GM18505 (cell line): ENCODE measurements at regions not wholly inside any gene's neighbourhood (a gene's known extent, or its start where the extent isn't known, plus 50 kb on each side); places are given as distances from the start of the nearest gene placed in this dataset.

Experiments
- ATAC-seq: cut with Tn5 transposase; IDR thresholded peaks from one replicate; pipeline ENCODE4 v1.9.1; 2021; ENCODE audit not compliant: unreplicated experiment
- POLR2A ChIP-seq: IDR thresholded peaks from 4 replicates; pipeline ENCODE4 v1.6.1; 2011; ENCODE audit warnings: borderline replicate concordance; ENCODE audit not compliant: insufficient read depth, insufficient read length; ENCODE audit errors: extremely low read depth

DNA sequence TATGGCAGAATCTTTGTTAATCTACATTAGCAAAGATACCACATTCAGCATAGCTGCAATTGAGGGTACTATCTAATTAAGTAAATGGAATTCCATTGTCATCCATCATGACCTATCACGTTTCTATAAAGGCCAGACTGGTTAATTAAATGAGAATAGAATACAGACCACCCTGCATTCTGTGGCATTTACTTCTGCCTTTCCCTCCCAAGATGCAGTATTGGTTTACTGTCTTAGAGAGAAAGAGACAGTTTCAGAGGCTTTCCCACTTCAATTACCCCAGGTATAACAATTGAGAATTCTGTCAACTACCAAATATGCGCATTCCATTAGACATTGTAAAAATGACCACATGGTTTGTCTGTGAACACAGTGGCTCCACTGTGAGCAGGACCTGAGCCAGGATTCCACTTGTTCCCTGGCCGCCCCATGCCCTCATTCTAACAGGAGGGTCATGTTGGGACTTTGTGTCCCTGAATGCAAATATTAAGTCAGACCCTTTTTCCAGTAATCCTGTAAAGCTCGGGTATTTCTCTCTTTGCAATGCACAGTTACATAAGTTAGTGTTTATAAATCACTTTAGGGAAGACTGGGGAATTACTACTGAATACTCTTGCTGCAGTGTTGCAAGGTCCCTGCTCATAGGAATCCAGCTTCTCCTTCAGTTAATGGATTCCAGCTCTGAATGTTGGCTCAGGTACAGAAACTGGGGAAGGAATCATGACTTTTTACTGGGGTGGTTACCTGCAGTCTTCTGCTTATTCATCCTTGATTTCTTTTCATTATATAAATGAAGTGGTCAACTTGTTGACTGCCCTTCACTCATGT, 261.0 kb downstream of the PDGFC start:
- no peak for ATAC-seq
- no peak for TF ChIP-seq POLR2A

DNA sequence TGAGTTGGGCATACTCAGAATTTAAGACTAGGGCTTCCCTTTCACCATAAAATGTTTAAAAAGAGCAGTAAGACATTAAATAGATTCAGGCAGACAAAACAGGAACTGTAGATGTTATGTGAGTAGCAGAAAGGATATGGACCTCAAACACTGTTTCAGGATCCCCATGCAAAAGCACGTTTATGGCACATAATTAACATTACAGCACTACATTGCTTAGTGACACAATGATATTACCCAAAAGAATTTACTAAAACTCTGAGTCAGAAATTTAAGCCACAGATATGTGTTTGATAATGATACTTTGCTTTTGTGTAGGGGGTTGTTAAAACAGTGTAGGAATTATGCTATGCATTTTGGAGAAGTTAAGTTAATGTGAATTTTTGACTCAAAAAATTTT, 266.3 kb downstream of the PDGFC start:
- no peak for TF ChIP-seq POLR2A
- ATAC-seq, result no peak

DNA sequence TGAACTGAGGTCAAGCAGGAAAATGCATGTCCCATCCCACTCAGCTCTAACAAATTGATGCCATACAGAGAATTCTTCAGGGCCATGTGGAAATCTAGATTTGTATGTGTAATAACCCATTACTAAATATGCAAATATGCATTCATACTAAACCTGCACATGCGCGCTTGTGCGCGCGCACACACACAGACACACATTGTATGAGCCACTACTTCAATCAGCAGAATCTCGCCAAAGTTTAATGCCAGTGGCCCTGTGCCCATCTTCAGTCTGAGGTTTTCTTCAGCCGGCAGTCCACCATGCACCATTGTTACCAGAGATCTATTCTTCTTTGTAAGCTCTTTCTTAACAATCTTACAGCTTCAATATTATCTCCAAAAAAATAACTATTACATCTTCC, 276.4 kb downstream of the PDGFC start:
- TF ChIP-seq POLR2A, result no peak
- no peak for ATAC-seq

DNA sequence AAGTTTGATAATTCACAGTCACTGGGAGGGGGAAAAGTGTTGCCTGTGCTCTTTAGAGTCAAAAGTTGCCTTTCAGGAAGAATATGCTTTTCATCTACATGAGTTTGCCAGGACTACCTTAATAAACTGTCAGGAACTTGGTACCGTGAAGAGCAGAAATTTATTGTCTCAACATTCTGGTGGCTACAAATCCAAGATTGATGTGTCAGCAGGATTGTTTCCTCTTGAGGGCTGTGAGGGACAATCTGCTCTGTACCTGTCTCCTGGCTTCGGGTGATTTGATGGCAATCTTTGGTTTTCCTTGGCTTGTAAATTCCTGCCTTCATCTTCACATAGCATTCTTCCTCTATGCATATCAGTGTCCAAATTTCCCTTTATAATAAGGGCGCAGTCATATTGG, 277.2 kb downstream of the PDGFC start:
- TF ChIP-seq POLR2A, result no peak
- ATAC-seq, result no peak

DNA sequence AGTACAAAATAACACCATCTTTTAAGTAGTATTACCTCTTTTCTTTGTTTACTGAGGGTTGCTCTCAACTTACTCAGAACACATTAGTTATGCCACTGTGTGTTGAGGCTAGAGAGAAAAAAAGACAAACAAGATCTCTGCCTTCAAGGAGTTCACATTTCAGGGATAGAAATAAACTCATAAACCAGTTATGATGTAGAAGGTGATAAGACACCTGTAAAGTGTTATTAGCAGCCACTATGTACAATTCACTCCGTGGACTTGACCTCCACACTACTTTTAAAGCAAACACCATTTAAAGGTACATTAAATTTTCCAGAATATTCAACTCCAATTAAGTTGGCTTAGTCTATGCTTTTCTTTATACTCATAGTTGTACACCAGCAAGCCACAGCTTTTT, 278.0 kb downstream of the PDGFC start:
- ATAC-seq, result no peak
- no peak for TF ChIP-seq POLR2A

DNA sequence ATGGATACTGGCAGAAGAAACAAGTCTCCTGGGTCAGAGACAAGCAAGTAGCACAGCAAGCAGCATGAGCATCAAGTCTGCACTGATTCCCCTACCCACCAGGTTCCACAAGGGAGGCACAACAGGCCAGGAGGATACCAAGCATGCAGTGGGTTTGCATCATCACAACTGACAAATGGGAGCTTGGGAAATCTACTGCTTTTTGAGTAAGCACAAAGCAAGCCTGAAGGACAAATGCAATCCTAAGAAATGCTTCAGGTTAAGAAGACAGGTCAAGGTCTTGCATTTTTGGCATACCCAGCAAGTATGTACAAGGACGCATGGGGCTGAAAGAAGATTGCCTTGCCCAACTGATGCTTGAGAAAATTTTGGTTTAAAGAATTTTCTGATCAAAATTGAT, 279.6 kb downstream of the PDGFC start:
- ATAC-seq, result no peak
- TF ChIP-seq POLR2A, result no peak

DNA sequence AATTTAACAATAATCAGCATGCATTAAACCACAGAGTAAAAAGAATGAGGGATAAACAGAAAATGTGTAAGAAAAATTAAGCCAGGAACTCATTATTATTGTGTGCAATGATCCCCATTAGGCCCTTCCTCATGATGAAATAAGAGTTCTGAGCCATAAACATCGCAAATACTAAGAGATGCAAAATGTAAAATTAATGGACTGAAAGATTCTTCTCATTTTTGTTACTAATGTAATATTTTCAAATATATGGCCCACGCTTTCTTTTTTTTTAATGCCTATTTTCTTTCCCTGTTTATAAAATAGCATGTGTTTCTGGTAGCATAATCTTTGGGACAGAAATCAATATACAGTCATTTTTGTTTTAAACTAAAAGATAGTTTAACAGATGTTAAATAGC, 281.0 kb downstream of the PDGFC start:
- no peak for ATAC-seq
- no peak for TF ChIP-seq POLR2A

DNA sequence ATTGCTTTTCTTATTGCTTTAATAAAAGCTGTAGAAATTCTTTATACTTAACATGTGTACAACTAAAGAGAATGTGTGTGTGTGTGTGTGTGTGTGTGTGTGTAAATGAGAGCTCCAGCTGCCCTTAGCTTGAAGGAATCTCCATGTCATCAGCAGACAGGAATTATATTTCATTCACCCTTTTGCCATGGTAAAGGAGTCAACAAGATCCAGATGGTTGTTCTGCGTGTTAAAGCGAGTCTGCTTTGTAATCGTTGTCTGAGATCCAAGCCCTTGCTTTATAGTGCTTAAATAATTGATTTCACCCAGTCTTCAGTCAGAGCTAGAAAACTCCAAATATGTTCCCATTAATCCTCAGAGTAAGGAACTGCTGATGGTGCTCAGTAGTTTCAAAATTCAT, 285.5 kb downstream of the PDGFC start:
- TF ChIP-seq POLR2A, result no peak
- no peak for ATAC-seq

DNA sequence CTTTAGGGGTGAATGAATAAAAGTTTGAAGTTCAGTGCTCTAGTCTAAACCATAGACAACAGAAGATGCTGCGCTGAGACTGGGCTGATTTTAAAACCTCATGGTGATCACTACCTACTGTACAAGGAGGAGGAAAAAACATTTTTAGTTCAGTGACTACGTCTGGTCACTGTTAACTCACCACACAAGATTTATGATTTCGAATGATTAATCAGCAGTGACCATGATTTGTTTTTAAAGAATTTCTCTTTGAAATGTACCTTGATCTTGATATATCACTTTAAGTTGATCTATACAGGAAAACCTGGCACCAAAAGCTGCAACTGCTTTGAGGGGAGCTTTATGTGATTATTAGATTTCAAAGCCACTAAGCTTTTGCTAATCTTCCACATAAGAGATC, 286.3 kb downstream of the PDGFC start:
- TF ChIP-seq POLR2A, result no peak
- no peak for ATAC-seq

DNA sequence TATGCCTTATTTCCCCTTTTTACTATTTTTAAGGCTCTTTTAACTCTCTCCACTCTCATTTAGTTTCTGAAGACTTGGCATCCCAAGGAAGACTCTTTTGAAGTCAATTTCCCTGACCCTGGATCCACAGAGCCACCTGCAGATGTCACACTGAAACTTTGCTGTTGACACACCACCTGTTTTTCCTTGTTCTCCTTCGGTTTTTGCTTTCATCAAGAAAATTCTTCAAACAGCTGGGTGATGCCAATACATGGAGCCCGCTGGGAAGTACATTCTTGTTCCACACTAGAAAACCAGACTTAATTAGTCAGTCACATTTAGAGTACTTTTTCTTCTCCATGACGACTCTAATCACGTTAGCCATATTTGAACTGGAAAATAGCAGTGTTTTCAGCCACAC, 293.9 kb downstream of the PDGFC start:
- no peak for TF ChIP-seq POLR2A
- ATAC-seq, result no peak

DNA sequence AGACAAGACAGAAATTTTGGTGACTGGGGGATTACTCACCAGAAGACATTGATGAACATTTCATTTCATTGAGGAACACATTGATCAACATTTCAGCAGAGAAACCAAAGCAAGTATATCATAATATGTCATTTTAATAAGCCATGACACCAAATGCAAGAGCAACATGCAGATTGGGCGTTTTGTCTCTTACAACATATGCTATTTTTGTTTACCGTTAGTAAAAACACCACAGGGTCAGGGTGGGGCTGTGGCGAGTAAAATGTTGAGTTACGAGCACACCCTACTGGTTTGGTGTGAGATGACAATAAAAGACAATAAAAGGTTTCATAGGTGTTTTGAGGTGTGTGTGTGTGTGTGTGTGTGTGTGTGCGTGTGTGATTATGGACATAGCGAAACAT, 294.5 kb downstream of the PDGFC start:
- no peak for TF ChIP-seq POLR2A
- no peak for ATAC-seq

DNA sequence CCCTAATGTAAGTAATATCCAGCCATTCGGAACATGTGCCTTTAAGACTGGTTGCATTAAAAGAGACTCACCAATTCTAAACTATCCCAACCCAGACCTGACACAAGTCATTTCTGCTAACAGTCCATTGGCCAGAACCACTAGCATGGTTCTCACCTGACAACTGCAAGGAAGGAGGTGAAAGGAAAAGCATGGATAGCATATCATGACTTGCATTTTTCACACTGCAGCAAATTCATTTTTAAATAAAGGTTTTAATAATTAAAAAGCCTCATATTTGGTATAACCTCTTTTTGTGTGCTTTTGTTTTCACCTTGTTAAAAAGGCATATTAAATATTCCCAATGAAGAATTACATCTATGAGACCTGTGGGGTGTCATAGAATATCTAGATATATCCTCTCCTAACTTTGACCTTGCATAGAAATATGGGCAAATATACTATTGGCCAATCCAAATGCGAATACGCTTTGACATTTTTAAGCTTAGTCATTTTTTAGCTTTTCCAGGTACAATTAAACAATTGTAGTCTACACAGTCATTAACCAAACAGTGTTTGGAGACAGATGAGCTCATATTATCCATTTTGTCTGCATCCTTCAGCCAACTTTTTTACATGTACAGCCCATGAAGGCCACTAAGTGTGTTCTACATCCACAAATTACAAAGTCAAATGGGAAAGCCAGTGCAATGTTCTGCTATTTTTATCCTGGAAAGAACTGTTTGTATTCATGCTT, 295.3 kb downstream of the PDGFC start:
- ATAC-seq, result no peak
- no peak for TF ChIP-seq POLR2A

DNA sequence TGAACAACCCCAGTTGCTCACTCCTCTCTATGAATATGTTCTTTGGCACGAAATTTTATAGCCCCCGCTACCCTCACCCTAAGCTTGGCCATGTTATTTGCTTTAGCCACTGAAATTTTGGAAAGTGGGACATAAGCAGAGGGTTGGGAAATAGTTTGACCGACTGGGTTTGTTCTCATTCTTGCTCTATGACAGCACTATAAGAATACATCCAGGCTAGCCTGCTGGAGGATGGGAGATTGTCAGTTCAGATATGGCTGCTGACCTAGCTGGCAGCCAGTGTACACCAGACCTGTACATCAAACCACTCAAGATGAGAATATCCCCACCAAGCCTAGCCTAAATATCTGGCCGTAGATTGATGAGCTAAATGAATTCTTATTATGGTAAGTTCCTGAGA, 298.1 kb downstream of the PDGFC start:
- no peak for ATAC-seq
- no peak for TF ChIP-seq POLR2A
